GM19467 (cell line): ENCODE measurements at regions not wholly inside any gene's neighbourhood (a gene's known extent, or its start where the extent isn't known, plus 50 kb on each side); places are given as distances from the start of the nearest gene placed in this dataset.
"Not testable (repeated sequence)": the region's sequence is repeated elsewhere in the genome, so short reads cannot be mapped to it uniquely, and the experiment has no call there.

Source experiments
- ATAC-seq: cut with Tn5 transposase; IDR thresholded peaks from one replicate; pipeline ENCODE4 v1.9.1; 2021; ENCODE audit warnings: mild to moderate bottlenecking, moderate library complexity; ENCODE audit not compliant: unreplicated experiment

DNA sequence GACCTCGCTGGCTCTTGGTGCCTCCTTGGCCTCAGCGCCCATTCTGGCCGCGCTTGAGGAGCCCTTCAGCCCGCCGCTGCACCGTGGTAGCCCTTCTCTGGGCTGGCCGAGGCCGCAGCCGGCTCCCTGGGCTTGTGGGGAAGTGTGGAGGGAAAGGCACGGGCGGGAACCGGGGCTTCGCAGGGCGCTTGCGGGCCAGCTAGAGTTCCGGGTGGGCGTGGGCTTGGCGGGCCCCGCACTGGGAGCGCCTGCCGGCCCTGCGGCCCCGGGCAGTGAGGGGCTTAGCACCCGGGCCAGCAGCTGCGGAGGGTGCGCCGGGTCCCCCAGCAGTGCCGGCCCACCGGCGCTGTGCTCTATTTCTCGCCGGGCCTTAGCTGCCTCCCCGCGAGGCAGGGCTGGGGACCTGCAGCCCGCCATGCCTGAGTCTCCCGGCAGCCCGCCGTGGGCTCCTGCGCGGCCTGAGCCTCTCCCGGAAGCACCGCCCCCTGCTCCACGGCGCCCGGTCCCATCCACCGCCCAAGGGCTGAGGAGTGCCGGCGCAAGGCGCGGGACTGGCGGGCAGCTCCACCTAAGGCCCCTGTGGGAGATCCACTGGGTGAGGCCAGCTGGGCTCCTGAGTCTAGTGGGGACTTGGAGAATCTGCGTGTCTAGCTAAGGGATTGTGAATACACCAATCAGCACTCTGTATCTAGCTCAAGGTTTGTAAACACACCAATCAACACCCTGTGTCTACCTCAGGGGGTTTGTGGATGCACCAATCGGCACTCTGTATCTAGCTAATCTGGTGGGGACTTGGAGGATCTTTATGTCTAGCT, 141.1 kb downstream of the SLCO4C1 start:
- not testable (repeated sequence) for ATAC-seq

DNA sequence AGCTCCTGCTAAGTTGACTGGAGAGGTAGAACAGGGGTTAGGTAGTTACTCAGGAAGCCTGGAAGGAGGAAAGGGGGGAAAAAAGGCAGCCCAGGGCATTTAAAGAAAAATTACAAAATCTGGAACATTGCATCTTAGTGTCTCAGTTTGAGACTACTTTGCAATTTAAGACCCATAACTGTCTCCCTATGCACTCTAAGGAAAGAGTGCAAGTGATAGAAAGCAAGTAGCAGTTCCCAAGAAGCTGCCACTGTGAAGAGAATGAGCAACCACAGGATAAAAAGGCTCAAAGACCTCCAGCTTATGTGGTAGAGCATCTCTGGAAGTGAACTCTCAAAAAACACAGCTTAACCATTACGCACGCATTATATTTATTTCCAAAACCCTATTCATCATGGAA, 141.8 kb downstream of the SLCO4C1 start:
- ATAC-seq, result no peak

- ATAC-seq, result peak; percentile 83
These were observed 142.9 kb downstream of the SLCO4C1 start for GRCh38 chr5:102153003-102153759.

DNA sequence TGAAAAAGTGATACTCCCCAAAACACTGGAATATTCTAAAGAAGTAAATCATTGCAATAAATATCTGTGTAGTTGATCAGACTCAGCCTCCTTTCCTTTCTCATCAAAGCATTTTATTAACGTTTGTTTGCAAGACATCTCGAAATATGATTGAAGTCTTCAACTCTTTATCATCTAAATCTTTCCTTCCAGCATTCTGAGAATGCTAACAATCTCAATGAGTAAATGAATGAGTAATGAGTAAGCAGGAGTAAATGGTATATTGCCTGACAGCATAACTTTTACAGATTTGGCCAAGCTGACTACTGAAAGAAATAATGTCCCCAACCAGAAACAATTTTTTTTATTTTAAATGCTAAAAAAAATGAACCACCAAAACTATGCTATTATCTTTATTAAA, 157.1 kb downstream of the SLCO4C1 start:
- ATAC-seq, result no peak

DNA sequence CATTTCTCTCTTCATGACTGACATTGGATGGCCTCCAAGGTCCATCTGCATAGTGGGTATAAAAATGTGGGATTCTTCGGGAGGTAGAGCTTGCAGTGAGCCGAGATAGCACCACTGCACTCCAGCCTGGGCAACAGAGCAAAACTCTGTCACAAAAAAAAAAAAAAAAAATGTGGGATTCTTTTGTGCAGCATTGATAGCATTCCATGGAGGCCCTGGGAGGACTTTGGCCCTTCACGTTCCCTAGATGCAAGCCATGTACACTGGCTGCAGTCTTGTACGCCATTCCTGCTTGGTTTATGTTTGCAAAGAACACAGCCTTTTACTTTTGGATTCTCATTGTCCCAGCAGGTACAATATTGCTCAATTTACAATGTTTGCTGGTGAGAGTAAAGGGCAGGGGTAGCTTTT, 157.8 kb downstream of the SLCO4C1 start:
- no peak for ATAC-seq

GRCh38 chr5:102130890-102131289, 165.2 kb downstream of the SLCO4C1 start:
- no peak for ATAC-seq

DNA sequence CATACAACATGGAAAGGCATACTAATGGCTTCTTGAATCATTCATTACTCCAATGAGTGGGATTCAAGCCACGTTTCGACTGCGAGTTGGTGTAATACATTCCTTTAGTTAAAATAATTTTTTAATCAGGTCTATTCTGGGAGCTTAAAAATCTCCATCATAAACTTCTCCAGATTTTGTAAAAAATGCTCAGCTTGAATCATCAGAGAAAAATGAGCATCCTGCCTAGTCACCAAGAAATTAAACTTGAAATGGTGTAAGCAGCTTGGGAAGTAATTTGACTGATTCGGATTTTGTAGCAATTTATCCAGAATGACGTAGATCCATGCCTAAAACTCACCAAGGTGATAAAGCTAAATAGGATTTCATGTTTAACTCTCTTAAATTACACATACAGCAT, 165.7 kb downstream of the SLCO4C1 start:
- ATAC-seq, result no peak

DNA sequence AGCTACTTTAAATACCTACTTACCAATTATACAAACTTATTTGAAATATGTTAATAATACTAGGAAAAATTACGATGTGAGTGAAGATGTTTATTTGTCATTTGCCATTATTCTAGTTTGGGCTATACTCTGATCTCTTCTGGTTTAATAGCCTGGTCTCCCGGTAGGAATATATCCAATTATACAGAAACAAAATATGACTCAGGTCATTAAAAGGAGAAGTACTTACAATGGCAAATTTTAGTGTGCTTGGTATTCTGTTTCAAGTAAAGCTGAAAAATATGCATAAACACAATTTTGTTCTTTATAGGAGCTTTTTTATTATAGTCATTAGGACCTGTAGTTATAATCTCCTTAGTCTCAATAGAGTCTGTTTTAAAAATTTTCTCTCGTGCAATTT, 176.8 kb downstream of the SLCO4C1 start:
- no peak for ATAC-seq

DNA sequence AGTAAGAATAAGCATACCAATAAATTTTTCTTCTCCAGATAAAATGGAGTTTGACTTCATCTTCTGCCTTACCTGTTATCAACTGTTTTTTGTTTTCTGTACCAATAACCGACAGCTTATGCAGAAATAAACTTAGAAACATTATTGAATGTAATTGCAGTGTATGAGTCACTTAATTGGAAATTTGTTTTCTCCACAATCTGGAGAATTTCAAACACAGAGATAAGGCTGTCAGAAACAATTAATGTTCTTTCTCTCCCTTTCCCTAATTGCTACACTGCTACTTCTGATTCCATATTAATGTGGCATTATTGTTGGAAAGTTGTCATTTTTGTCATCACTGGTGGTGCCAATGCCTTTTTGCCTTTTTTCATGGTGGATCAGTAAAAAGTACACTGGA, 180.3 kb downstream of the SLCO4C1 start:
- no peak for ATAC-seq

- no peak for ATAC-seq
These were observed 181.5 kb downstream of the SLCO4C1 start for GRCh38 chr5:102114525-102115069.

DNA sequence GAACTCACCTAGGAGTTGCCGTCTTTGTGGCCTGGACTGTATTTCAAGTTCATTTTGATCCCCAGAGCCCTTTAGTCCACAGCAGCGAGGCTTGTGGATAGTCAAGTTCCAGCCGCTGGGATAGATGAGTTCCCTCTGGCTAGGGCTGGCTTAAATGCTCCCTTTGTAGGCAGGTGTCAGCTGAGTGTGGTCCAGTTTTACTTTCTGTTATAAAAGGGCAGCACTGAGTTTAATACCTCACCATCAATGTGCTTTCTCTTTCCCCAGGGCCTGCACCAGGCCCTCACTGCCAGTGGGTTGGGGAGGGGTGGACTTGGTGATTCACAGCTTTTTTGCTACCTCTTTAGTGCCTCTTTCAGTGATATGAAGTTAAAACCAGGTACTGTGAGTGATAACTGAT, 188.2 kb downstream of the SLCO4C1 start:
- no peak for ATAC-seq

- ATAC-seq, result no peak
These were observed 189.5 kb downstream of the SLCO4C1 start for GRCh38 chr5:102106599-102106998.

- ATAC-seq, result no peak
These were observed 196.2 kb downstream of the SLCO4C1 start for GRCh38 chr5:102099766-102100331.

- ATAC-seq, result not testable (repeated sequence)
These were observed 197.0 kb downstream of the SLCO4C1 start for GRCh38 chr5:102099083-102099482.

GRCh38 chr5:102098606-102099005, 197.5 kb downstream of the SLCO4C1 start:
- ATAC-seq, result not testable (repeated sequence)

DNA sequence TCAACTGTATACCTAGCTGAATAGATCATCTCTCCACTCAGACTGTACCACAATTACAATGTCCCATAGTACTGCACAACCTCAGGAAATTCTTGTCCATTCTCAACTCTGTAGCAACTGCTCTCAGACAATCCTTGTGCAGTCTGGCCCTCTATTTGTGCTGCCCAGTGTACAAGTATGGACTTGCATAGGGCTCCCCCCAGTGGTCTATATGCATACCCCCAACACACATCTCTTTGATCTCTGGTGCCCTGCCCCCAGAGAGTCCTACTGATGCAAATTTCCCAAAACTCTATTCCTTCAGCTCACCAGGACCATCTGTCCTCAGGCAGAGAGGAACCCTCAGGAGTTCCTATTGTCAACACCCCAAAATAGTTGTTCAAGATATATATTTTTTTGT, 205.3 kb downstream of the SLCO4C1 start:
- ATAC-seq, result peak; percentile 84

- ATAC-seq, result no peak
These were observed 206.2 kb downstream of the SLCO4C1 start for GRCh38 chr5:102089883-102090282.

DNA sequence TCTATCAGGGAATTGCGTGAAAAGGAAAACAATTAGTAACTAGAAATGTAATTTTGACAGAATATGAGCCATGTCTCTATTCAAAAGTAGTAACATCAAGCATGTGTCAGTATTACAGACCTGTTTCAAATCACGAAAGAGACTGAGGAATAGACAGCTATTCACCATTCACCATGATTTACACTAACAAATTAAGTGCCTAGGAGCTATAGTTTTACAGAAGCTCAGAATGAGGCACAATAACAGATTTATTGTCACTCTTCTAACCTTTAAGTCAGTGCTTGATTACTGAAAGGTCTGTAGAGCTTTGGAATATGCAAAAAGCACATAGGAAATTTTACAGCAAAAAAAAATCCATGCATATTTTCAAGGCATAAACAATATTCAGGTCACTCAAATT, 208.2 kb downstream of the SLCO4C1 start:
- no peak for ATAC-seq

GRCh38 chr5:102080288-102080687, 215.8 kb downstream of the SLCO4C1 start:
- no peak for ATAC-seq

GRCh38 chr5:102077920-102078319, 218.2 kb downstream of the SLCO4C1 start:
- ATAC-seq, result no peak

GRCh38 chr5:102069974-102070373, 226.1 kb downstream of the SLCO4C1 start:
- ATAC-seq, result no peak

DNA sequence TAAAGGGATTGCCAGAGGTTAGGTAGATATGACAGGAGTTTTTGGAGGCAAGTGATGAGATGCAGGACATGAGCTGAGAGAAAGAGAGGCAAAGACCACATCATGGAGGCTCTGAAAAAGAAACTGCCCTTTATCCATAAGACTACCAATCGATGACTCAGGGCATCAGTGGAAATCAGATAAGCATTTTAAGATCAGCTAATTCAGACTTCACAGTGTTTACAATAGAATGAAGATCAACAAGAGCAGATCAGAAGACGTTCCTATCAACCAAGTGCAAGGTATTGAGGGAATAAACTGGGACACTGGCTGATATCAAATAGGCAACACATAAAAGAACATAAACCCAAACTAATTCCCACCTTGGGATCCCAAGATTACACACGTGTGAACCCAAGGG, 227.2 kb downstream of the SLCO4C1 start:
- ATAC-seq, result no peak
